Adrenal gland (tissue), 9 donors: ENCODE measurements at regions not wholly inside any gene's neighbourhood (a gene's known extent, or its start where the extent isn't known, plus 50 kb on each side); places are given as distances from the start of the nearest gene placed in this dataset.

Source experiments
- DNase-seq, 7 donors: peaks; one replicate each; pipeline ENCODE4 v3.0.0-alpha.2; 2019 to 2020
- H3K27ac ChIP-seq, 5 donors: fragments of 200-600 bp; sonication (generic) in 4 of 5; 1 replicate in 3 of 5; 2 replicates in 2 of 5; pipeline versions ENCODE4 v1.5.1 to v1.8.0; 2016 to 2020; ENCODE audit warnings: mild to moderate bottlenecking in 1 of 5
- H3K27me3 ChIP-seq: fragments of 200-600 bp; 2 replicates; pipeline ENCODE4 v1.8.0; 2021
- H3K36me3 ChIP-seq, 2 donors: fragments of 200-600 bp; replicated peaks in 1 of 2; 1 replicate in 1 of 2; 2 replicates in 1 of 2; pipeline versions ENCODE4 v1.5.1 to v1.8.0; 2018 to 2022
- H3K4me1 ChIP-seq, 2 donors: fragments of 200-600 bp; replicated peaks in 1 of 2; 1 replicate in 1 of 2; 2 replicates in 1 of 2; pipeline versions ENCODE4 v1.5.1 to v1.8.0; 2018 to 2021
- H3K4me3 ChIP-seq, 4 donors: fragments of 200-600 bp; sonication (generic) in 3 of 4; one replicate each; pipeline ENCODE4 v1.5.1; 2016 to 2018
- H3K9me3 ChIP-seq, 3 donors: fragments of 200-600 bp; sonication (generic) in 1 of 3; replicated peaks in 1 of 3; 1 replicate in 2 of 3; 2 replicates in 1 of 3; pipeline versions ENCODE4 v1.5.1 to v1.8.0; 2016 to 2021
- POLR2A ChIP-seq, 2 donors: fragments of 450-650 bp; IDR thresholded peaks; one replicate each; pipeline ENCODE4 v1.6.1; 2017; ENCODE audit warnings: antibody characterized with exemption in 2 of 2, mild to moderate bottlenecking in 2 of 2, moderate library complexity in 1 of 2
- WGBS, 4 donors: extraction: QIAGEN DNeasy Blood & Tissue Kit in 2 of 4; methylation state at CpG; one replicate each; pipeline versions ENCODE4 v1.1.5 to v1.1.7; 2013 to 2017; 5-methylcytosine and 5-hydroxymethylcytosine counted together
- intact Hi-C, 2 donors: fragments of 100-400 bp; cut with DNase I; formaldehyde crosslinking; loops; one replicate each; pipeline versions ENCODE4 v1.14.1 to v1.15.0; 2022 to 2023
- TF ChIP-seq, protein P1 (sequence below), 6 experiments: fragments of 450-650 bp in 4 of 6; fragments of 200-600 bp in 2 of 6; sonication (generic) in 1 of 6; IDR thresholded peaks; 1 replicate in 5 of 6; 2 replicates in 1 of 6; pipeline versions ENCODE4 v1.5.1 to v1.8.0; 2016 to 2021; ENCODE audit warnings: antibody characterized with exemption in 6 of 6, mild to moderate bottlenecking in 2 of 6, moderate library complexity in 1 of 6
- donor health status: healthy with polysubstance abuse.
- donor health status: Bipolar disorder and iron deficiency.
- donor health status: DM: yes; HTN: yes; CAD: no.
- donor health status: DM: no; HTN: no; CAD: no.
- donor health status: DM: no; HTN: no; CAD: no.

DNA sequence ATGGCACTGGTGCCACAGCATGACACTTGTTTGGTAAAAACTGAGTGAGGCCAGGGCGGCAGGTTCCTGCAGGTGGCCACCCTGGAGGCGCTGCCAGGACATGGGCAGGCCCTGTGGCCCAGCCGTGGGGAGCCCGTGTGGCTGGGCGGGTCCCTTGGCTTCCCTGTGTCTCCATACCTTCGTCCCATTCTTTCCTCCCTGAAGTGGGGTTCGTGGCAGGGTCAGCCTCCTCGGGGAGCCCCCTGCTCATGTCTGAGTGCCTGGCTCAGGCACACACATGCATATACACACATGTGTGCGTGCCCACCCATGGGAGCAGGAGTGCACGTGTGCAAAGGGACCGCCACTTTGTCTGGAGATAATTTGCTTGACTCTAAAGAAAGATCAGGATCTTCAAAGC is 86.5 kb upstream of the HDAC4 start:
- Histone ChIP-seq H3K27me3 (peaks cover 6% of the 10 kb centered on the region), H3K36me3 (no peaks in the 10 kb centered on the region), H3K4me1 (no peaks in the 10 kb centered on the region), H3K9me3 (no peaks in the 10 kb centered on the region), H3K27ac (no peak overlapping the region), H3K4me3 (no peak overlapping the region)
- no peak for TF ChIP-seq POLR2A (IDR thresholded peaks at IDR 0.05)
- intact Hi-C loops, result no loop called here
- no peak for DNase-seq
- WGBS, 4 donors, result 80 to 89% (median 85%) methylated on average over 11 of the region's 11 CpGs

DNA sequence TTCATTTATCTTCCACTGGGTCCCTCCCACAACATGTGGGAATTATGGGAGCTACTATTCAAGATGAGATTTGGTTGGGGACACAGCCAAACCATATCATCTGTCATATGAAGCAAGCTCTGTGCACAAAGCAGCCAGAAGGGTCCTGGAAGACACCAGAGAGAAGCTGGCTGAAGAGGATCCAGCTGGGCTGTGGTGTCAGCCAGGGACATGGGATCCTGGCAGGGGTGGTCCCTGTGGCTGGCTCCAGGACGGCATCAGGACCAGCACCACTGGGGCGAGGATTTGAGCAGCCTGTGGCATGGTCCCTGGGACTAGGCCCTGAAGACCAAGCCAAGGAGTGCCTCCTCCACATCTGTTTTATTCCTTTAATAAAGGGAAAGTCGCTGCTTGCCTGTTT is 84.8 kb upstream of the HDAC4 start:
- intact Hi-C loops, result no loop called here
- WGBS, 4 donors, result 80 to 88% (median 84%) methylated on average over 3 of the region's 3 CpGs
- H3K27me3 ChIP-seq, result peaks cover 6% of the 10 kb centered on the region
- H3K36me3 ChIP-seq, result no peaks in the 10 kb centered on the region
- H3K27ac ChIP-seq, result no peak overlapping the region
- H3K4me1 ChIP-seq, result no peaks in the 10 kb centered on the region
- no peaks in the 10 kb centered on the region for H3K9me3 ChIP-seq
- DNase-seq, result no peak
- TF ChIP-seq, protein P1, sequence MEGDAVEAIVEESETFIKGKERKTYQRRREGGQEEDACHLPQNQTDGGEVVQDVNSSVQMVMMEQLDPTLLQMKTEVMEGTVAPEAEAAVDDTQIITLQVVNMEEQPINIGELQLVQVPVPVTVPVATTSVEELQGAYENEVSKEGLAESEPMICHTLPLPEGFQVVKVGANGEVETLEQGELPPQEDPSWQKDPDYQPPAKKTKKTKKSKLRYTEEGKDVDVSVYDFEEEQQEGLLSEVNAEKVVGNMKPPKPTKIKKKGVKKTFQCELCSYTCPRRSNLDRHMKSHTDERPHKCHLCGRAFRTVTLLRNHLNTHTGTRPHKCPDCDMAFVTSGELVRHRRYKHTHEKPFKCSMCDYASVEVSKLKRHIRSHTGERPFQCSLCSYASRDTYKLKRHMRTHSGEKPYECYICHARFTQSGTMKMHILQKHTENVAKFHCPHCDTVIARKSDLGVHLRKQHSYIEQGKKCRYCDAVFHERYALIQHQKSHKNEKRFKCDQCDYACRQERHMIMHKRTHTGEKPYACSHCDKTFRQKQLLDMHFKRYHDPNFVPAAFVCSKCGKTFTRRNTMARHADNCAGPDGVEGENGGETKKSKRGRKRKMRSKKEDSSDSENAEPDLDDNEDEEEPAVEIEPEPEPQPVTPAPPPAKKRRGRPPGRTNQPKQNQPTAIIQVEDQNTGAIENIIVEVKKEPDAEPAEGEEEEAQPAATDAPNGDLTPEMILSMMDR (IDR thresholded peaks at IDR 0.05), result no peak
- TF ChIP-seq POLR2A (IDR thresholded peaks at IDR 0.05), result no peak
- H3K4me3 ChIP-seq, result no peak overlapping the region

DNA sequence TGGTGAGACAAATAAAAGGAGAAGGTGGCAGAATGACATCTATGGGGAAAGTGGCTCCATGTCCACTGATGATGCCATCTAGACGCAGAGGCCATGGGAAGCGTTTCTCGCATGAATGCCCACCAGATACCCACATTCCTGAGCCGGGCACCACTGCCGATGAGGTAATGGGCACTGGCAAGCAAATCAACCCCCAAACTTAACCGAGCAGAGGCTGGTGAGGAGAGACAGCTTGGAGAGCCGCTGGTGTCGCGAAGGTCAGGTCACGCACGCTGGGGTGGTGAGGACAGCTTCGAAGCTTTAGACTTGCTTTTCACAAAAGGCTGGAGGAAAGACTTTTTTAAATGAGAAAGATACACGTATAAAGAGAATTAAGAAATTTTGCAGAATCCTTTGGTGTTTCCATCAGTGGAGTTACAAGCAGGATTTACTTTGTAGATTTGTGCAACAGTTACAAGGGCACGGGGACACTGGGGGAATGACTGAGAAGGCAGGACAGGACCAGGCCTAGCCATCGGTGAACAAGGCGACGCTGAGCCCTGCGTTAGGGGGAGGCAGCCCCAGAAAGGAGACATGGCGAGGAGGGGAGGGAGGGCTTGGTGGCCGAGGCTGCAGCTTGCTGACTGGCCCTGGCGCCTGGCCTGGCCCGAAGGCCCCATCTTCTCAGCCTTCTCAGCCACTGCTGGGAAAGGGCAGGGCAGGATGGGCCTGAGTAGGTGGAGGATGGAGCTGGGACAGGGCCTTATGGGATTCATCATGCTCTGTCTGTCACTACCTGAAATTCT is 83.9 kb upstream of the HDAC4 start:
- Histone ChIP-seq H3K36me3 (no peaks in the 10 kb centered on the region), H3K4me1 (no peaks in the 10 kb centered on the region), H3K27ac (no peak overlapping the region), H3K4me3 (no peak overlapping the region), H3K9me3 (no peaks in the 10 kb centered on the region), H3K27me3 (peaks cover 6% of the 10 kb centered on the region)
- intact Hi-C loops, result no loop called here
- 87 to 93% (median 89%) methylated on average over 22 of the region's 22 CpGs for WGBS, 4 donors
- DNase-seq, result no peak
- TF ChIP-seq POLR2A (IDR thresholded peaks at IDR 0.05), result no peak
- TF ChIP-seq, protein P1 (IDR thresholded peaks at IDR 0.05), result no peak

DNA sequence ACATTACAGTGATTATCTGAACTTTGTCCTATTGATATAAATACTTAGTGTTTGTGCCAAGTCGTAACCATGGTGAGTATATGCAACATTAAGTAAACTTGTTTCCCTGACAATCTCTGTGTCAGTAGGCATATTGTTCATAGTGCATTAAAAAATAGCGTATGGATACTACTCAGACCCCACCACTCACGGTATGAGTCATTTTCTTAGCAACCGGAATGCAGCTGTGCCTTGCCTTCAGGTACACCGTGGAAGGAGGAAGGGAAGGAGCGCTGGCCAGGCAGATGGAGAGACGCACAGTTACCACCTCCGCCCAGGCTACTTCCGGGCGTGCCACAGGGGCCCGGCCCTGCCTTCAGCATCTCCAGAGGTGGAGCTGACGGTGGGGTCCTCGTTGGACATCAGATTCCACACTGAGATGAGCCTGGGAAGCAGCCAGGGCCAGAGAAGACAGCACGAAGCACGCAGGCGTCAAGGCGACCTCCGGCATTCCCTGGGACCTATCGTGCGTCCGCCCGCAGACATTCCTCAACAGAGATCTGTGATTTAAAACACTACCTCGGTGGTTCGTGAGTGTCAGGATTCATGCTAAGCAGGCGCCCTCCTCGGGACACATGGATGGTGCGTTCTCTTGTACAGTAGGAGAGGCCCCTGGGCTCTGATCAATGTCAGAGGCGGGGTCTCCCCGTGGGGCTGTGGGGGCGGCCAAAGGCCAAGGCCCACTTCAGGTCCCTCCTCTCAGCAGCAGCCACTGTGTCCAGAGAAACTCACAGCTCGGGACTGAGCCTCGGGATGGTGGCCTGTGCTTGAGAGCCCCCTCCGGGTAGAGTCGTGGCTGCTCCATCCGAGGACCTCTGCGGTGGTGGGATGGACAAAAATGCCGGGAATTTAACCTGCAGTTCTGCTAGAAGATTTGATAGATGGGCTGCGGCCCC is 82.2 kb upstream of the HDAC4 start:
- H3K27ac ChIP-seq, result no peak overlapping the region
- H3K9me3 ChIP-seq, result no peaks in the 10 kb centered on the region
- DNase-seq, result no peak
- H3K27me3 ChIP-seq, result peaks cover 6% of the 10 kb centered on the region
- H3K4me1 ChIP-seq, result no peaks in the 10 kb centered on the region
- intact Hi-C loops, result no loop called here
- H3K36me3 ChIP-seq, result no peaks in the 10 kb centered on the region
- no peak for TF ChIP-seq POLR2A (IDR thresholded peaks at IDR 0.05)
- TF ChIP-seq, protein P1 (IDR thresholded peaks at IDR 0.05), result no peak
- no peak overlapping the region for H3K4me3 ChIP-seq
- WGBS, 4 donors, result 63 to 73% (median 68%) methylated on average over 29 to 38 of the region's 38 CpGs
